Activated CD8-positive, alpha-beta memory T cell treated with anti-CD3 and anti-CD28 coated beads, Interleukin-2, amount 50 U/mL, for 4 hours (primary cell): ENCODE measurements at regions not wholly inside any gene's neighbourhood (a gene's known extent, or its start where the extent isn't known, plus 50 kb on each side); places are given as distances from the start of the nearest gene placed in this dataset.
"Not testable (repeated sequence)": the region's sequence is repeated elsewhere in the genome, so short reads cannot be mapped to it uniquely, and the experiment has no call there.

ENCODE experiments used
- DNase-seq: peaks from one replicate; pipeline ENCODE4 v3.0.0-alpha.2; 2020

DNA sequence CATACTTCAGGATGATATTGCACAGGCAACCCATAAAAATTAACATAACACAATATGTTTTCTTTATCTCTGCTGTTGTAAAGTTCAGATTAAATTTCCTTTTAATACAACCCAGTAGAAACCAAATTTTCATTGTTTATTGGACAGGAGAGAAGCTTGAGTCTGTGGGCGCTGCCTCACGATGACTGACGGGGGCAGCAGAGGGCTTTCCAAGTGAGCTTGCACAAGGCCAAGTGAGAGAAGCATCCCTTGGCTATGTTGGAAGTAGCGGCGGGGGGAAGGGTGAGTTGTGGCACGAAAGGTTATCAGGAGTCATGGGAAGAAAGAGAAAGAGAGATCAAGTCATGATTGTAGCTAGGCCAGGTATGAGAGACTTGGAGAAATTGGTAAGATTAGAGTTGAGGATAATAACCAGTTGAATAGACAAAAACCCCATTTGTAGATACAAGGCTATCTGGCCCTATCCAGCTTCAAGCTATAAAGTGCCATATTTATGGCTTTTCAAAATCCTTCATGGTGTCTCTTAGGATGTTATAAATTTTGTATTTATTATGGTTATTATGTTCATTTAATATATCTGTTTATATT, 413.7 kb upstream of the FAM98A start:
- DNase-seq, result no peak

DNA sequence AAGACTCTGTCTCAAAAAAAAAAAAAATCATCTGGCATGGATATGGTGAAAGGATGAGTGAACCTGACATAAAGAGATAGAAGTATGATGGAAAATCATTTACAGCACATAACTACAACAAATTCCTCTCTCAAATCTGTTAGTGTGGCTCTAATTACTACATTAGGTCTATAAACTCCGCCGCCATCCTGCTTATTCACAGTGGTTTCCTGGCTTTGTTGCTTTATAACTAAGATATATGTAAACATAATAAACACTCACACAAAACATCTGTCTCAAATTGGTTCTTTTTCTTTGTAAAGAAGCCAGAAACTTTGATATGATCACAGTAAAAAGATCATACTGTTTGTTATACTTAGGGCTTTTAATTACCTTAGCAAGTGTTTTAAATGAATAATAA, 412.6 kb upstream of the FAM98A start:
- no peak for DNase-seq

DNA sequence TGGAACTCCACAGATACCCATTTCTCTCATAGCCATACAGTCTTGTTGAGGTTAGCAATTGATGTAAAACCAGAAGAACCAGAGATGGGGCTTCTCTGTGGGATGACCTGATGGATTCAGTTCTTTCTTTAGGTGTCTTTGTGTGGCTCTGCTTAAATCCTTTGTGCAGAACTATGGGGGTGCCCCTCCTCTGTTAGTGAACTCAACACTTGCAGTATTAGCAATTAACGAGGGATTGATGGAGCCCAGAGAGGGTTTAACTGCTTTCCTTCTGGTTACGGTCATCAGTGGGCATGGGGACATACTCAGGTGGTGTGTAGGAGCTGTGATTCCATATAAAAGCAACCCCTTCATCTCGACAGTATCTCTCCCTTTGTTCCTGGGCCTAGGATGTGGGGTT, 406.8 kb upstream of the FAM98A start:
- DNase-seq, result no peak

DNA sequence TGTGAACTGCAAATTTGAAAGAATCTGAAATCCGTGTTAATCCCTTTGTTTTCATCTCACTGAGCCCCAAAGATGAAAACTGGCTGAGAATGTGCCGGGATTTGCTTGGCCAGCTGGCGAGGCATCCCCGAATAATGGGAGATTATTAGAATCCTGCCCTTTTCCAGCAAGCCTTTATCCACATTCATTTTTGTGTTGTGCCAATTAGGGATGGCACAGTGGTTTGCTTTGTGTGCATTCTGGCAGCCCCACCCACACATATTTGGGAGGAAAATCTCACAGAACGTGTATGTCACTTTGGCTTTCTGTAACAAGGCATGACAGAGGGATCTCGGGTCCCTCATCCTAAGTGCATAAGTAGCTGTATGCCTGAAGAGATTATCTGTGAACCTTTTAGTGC, 405.8 kb upstream of the FAM98A start:
- no peak for DNase-seq

DNA sequence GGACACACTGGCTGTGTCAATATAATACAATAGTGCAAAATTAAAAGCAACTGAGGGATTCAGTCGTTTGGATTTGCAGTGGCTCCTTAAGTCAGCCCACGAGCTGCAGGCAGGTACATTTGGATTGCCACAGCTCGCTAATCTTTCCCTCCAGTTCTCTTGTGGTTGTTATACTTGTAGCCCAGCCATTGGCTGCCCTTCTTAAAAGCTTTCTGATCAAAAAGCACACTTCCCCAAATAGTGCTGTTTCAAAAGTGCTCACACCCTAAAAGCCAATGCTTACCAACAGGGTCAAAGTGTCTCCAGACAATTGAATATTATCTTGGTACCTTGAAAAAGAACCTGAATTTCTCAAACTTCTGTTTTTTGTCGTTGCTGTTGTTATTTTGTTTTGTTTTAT, 404.7 kb upstream of the FAM98A start:
- DNase-seq, result no peak

DNA sequence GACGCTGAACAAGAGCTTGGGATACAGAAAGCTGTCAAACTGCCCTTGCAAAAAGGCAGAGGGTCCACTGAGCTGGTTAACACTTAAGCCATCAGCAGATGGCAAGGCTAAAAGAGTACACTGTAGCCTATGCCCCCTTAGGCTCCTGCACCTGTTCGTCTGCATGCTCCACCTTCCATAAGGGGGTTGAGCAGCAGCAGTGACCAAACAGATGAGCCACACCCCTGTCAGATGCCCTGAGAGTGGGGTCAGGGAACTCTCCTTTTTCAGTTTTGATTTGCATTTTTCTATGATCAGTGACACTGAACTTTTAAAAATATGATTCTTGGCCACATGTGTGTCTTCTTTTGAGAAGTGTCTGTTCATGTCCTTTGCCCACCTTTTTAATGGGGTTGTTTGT, 402.5 kb upstream of the FAM98A start:
- DNase-seq, result no peak

DNA sequence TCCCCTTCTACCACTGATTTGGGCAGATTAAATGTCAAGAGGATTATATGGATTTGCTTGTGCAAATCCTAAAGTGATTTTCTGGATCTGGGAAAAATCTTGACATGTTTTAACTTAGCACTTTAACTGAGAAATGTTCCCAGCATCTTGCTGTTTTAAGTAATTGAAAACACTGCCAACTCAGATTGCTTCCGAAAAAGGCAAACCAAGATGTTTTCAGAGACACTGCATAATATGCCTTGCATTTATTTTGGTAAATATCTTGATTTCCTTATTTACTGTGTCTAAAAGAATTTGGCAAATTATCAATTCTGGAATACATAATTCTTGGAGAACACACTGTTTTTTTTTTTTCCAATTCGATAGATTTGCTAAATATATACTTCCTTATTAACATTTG, 385.0 kb upstream of the FAM98A start:
- no peak for DNase-seq

DNA sequence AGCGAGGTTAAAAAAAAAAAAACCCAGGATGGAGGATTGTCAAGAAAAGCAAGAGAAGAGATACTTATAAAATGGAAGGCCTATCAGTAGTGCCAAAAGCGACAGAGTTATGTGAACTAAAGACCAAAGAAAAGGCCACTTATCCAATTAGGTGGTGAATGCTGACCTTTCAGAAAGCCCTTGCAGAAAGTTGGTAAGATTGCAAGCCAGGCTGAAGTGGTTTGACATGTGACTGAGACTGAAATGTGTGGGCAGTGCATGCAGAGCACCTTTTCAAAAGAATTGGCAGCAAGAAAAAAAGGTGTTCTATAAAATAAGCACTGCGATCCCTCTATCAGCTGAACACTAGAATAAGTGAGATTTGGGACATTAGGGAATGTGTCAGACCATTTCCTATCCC, 379.4 kb upstream of the FAM98A start:
- DNase-seq, result no peak

DNA sequence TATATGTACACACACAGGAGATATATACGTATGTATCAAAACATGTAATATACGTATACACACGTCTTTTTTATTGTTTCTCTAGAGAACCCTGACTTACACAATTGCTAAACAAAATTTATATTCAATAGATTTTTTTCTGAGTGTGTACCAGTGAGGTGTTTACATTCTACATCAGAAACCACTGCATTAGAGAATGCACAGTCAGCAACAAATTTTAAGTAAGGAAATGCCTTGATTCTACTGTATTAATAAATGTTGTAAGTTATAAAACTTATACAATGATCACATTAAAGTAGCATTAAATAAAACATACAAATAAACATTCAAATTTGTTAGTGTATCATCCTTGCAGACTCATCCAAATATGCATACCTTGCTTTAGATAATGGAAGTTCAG, 376.4 kb upstream of the FAM98A start:
- no peak for DNase-seq

DNA sequence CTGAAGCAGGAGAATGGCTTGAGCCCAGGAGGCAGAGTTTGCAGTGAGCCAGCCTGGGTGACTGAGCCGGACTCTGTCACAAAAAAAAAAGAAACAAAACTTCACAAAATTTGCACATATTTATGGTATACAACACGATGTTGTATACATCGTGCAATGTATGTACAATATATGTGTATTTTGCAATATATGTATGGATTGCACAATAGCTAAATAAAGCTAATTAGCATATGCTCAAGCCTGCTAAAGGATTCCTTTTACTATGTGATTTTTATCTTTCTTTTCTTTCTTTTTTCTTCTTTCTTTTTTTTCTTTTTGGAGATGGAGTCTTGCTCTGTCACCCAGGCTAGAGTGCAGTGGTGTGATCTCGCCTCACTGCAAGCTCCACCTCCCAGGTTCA, 368.0 kb upstream of the FAM98A start:
- no peak for DNase-seq

DNA sequence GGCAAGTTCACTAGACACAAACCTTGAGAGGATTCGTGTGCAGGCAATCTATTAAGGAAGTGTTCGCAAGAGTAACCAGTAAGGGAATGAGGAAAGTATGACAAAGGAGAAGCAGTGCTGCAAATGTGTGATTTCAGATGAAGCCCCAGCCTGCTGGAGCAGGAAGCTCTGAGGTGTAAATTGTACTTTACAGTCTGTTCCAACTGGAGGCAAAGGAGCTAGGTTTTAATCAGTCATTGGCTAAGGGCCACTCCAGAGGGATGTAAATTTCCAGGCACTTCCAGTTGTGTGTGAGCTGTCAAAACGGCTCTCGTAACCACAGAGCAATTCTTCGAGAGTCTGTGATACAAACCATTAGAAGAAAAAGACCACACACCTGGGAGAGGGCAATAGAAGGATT, 359.5 kb upstream of the FAM98A start:
- no peak for DNase-seq

DNA sequence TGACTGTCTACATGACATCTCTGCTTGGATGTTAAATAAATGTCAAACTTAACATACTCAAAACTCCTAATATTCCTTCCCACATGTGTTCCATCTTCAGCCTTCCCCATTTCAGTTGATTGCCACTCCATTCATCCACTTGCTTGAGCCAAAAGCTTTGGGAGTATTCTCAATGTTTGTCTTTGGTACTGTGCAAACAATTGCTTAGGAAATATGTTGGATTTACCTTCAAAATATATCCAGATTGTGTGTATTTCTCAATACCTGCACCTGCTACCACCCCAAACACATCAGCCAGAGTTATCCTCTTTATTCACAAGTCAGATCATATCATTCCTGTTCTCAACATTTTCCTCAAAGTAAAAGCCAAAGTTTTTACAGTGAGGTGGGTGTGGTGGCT, 350.3 kb upstream of the FAM98A start:
- no peak for DNase-seq

DNA sequence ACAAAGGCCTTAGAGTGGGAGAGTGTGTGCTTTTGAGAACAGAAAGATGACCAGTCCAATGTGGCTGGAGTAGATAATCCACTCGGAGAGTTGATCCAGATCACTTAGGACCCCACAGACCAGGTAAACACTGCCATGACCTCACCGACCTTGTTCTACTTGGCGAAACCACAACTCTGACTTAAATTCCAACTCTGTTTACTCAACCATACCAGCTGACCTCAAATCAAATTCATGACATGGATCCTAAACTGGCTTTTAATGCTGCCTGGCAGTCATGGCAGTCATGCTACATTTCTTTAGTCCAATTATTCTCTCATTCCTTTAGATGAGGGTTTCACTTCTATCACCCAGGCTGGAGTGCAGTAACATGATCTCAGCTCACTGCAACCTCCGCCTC, 347.1 kb upstream of the FAM98A start:
- DNase-seq, result no peak

DNA sequence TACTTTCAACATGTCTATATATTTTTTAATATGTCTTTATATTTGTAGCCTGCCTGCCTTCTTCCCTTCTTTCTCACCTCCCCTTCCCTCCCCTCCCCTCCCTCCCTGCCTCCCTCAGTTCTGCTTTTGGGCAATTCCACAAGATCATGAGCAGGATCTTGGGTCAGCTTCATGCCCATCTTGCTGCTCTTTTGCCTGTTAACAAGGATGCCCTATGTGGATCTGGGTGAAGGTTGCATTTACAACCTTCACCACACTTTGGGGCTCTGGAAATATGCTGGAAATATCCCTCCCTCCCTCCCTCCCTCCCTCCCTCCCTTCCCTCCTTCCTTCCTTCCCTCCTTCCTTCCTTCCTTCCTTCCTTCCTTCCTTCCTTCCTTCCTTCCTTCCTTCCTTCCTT, 334.1 kb upstream of the FAM98A start:
- no peak for DNase-seq

DNA sequence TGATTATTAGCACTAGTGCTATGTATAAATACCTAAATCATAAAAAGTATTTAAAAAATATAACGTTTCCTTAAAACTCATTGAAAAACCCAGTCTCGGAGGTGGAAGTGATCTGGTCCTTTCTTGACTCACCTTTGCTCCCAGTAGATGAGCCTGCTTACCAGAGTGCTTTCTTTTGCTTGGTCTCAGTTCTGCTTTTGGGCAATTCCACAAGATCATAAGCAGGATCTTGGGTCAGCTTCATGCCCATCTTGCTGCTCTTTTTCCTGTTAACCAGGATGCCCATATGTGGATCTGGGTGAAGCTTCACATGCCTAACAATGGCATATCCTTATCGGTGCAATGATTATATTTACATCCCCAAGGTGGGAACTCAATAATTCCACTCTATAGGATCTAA, 332.1 kb upstream of the FAM98A start:
- no peak for DNase-seq

DNA sequence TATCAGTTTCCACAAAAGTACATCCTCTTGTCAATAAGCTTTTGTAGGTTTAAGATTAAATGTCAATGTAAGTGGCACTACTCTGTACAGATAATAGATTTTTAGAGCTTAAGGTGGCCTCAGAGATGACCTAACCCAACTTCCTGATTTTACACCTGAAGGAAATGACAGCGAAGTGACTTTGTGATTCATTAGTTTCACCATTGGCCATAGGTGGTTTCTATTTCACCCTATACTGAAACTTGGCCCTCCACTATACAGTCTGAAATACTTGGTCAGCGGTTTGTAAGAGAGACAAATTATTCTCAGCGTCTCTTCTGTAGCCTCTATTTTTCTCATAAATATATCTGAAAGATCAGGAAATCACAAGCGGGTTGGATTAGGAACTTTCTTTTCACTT, 330.4 kb upstream of the FAM98A start:
- DNase-seq, result no peak

DNA sequence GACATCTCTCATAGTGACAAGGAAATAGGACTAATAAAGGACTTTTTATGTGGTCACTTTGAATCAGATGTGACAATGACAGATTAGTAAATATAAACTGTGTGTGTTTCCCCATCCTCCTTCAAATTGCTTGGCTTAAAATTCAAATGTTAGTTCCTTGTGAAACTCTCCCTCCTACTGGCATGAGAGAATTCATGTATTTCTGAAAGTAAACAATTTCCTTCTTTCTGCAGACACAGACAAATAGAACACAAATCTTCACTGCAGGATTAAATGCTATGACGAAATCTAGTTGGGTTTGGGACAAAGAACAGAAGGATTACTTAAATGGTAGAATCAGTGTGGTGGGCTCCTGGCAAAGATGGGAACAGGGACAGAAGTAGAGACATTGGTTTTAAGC, 328.7 kb upstream of the FAM98A start:
- DNase-seq, result no peak

DNA sequence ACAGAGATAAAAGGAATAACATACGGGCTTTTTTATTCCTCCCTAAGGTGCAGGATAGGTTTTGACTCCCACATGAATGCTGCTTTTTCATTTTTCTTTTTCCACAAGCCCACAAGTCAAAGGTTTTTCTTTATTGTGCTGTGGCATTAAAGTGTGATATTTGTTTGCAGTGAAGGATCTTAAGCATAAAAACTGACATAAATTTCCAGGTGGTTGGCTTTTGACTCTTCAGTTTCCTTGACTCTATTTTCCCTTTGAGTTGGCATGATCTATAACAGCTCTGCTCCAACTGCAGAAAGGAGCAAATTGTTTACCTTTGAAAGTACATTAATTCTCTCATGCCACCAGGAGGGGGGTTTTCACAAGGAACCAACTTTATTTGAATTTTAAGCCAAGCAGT, 326.2 kb upstream of the FAM98A start:
- DNase-seq, result no peak

DNA sequence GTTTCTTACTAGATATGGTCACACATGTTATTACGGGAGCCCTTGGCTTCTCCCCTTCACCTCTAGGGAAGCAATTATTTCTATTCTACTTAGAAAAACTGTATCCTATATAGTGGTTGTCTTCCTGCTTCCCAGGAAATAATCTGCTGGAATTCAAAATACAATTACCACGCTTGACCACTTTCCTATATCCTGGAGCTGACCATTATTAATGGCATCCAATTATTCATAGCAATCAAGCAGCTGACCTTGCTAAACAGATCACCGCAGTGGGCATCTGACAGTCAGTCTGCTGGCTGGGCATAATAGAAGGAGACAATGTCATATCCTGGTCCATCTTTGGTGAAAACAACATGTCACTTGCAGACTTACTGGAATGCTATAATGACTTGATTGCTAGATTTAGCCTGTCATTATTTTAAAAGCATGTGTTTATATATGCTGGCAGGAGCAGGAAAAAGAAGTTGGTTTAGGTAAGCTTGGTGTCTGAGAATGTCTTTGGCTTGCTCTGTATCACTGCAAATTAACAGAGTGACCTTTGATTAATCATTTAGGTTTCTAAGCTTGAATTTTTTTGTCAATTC, 325.6 kb upstream of the FAM98A start:
- no peak for DNase-seq

DNA sequence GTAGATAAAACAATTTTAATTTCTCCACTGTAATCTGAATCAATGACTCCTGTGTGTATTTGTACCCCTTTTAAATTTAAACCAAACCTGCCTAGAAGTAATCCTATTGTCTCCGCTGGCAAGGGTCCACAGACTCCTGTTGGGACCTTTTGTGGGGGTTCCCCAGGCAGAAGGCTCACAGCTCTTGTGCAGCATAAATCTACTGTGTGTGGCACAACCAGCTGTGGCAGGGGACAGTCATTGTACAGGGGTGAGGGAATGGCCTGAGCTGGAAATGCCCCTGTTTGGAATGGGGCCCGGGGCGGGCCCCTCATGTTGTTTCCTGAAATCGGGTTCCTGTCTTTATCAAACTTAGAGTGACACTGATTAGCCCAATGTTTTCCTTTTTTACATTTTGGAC, 318.2 kb upstream of the FAM98A start:
- no peak for DNase-seq

DNA sequence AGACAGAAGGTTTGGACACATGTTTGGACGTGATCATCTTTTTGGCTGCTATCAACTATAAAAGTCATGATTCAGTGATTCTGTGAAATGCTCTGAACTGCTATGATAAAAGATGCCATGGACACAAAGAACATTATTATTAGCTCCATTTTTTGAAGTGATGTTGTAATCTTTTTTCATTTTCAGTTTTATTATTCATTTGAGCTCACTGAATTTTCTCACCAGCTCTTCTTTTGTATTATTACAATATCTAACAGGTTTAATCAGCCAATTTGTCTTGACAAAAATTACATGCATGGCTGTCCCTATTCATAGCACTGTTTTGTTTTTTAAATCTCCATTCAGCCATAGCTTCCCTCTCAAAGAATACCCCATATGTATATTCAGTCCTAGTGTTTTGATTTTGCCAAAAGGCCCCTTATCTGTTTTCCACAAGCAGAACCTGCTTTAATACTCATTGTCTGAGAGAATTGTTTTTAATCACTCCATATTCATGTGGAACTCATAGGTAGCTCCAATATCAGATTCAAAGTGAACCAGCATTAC, 314.0 kb upstream of the FAM98A start:
- no peak for DNase-seq

DNA sequence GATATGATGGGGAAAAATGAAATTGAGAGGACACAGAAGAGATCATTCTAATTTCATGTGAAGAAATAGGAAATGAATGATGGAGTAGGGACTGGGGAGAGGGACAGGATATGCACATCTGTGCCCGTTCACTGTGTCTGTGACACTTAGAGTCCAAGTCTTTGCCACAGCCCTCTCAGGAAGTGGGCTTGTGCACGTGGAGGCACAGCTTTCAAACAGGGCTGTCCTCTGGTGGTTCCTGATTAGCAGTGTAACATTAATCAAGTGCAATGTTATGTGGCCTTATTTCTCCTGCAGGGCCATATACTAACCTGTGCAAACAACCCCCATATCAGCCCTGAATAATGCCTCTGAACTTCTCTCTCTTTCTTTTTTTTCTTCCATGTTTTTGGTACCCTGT, 312.2 kb upstream of the FAM98A start:
- no peak for DNase-seq

DNA sequence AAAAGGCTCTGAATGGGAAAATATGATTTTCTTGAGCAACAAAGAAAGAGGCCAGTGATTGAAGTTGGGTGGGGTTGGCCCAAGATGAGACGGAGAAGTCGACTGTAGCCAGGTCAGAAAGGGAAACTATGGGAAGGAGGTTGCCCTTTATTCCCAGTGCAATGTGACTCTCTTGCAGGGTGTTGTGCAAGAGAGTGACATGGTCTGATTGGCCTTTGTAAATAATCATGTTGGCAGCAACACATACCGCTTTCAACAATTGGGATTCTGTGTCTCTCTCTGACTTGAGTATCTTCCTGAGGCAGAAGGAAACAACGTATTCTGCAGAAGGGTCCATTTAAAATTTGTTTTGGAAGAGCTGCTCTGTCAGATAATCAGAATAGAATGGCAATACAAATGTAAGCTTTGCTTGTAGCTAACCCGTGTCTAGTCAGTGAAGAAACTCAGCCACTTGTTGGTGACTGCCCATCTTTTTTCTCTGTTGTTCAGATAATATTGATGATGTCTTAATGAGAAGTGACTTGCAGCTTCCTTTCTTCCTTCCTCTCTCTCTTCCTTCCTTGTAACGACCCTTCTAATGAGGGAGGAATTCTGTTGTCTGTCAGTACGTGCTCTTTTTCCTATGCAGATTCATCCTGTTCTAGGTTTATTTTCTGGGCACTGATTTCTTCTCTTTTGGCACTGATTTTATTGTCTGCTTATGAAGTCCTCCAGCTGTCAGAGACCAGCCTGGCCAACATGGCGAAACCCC, 311.0 kb upstream of the FAM98A start:
- DNase-seq, result no peak

DNA sequence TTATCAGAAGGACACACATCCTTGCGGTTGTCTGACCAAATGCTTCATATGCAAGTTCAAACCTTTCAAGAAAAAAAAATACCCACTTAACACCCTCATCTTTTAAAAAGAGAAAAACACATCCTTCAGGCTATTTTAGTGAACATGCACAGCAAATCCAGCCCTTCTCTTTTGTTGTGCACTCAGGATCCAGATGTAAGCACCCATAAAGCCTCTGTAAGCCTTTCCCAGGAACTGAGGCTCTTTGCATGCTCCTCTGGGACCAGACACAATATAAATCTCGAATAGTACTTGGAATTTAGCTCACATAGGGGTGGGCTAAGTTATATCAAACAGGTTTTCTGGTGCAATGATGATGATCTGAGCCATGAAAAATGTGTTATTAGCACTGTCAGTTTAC, 308.8 kb upstream of the FAM98A start:
- DNase-seq, result no peak

DNA sequence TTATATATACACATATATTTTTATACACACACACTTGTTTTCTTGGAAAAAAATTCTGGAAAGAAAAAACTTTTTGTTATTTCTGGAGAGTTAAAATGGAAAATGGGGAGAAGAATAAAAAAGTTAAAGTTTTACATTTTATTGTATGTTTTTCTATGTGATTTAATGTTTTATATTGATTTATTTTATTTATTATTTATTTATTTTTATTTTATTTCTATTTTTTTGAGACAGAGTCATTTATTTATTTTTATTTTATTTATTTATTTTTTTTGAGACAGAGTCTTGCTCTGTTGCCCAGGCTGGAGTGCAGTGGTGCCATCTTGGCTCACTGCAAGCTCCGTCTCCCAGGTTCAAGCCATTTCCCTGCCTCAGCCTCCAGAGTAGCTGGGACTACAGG, 307.0 kb upstream of the FAM98A start:
- DNase-seq, result not testable (repeated sequence)
